Lower leg skin (tissue), 3 donors: ENCODE measurements at regions not wholly inside any gene's neighbourhood (a gene's known extent, or its start where the extent isn't known, plus 50 kb on each side); places are given as distances from the start of the nearest gene placed in this dataset.

Source experiments
- CTCF ChIP-seq, 3 donors: fragments of 450-650 bp; IDR thresholded peaks; one replicate each; pipeline ENCODE4 v1.5.1; 2016; ENCODE audit warnings: antibody characterized with exemption in 3 of 3, mild to moderate bottlenecking in 3 of 3, moderate library complexity in 2 of 3
- POLR2A ChIP-seq, 2 donors: fragments of 450-650 bp; IDR thresholded peaks; one replicate each; pipeline ENCODE4 v1.6.1; 2016 to 2017; ENCODE audit warnings: antibody characterized with exemption in 2 of 2, mild to moderate bottlenecking in 1 of 2, moderate library complexity in 1 of 2

- no peak for TF ChIP-seq CTCF (IDR thresholded peaks at IDR 0.05)
- TF ChIP-seq POLR2A (IDR thresholded peaks at IDR 0.05): no peak
Observed at GRCh38 chr10:2425320-2425719, 642.0 kb upstream of the PFKP start.
